ENCODE measurements at regions not wholly inside any gene's neighbourhood (a gene's known extent, or its start where the extent isn't known, plus 50 kb on each side); places are given as distances from the start of the nearest gene placed in this dataset.
"Not testable (repeated sequence)": the region's sequence is repeated elsewhere in the genome, so short reads cannot be mapped to it uniquely, and the experiment has no call there.

DNA sequence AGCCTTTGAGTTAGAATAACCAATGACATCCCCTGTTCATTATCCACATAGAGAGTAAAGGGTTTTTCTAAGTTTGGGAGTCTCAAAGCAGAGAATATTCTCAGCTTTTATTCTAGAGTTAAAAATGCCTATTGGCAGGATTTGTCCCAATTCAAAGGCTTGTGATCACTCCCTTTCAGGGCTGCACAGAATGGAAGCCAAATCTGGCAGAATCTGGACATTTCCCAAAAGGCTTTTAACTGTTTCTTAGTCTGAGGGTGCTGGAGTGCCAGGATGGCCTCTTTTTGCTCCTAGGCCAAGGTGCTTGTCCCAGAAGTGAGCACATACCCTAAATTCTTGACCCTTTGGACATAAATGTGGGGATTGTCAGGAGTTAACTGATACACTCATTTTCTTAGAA is 556.6 kb downstream of the DOK5 start:
- FAIRE-seq (no peak), DNase-seq (ENCODE audit: low spot score in 2 of 2) (no peak)

GRCh38 chr20:55014766-55015165 is 539.4 kb downstream of the DOK5 start:
- FAIRE-seq (no peak), DNase-seq (ENCODE audit: low spot score in 2 of 2) (no peak)

- DNase-seq (ENCODE audit: low spot score in 2 of 2) (no peak), FAIRE-seq (no peak)
Observed at GRCh38 chr20:55010761-55011160, 535.4 kb downstream of the DOK5 start.

DNA sequence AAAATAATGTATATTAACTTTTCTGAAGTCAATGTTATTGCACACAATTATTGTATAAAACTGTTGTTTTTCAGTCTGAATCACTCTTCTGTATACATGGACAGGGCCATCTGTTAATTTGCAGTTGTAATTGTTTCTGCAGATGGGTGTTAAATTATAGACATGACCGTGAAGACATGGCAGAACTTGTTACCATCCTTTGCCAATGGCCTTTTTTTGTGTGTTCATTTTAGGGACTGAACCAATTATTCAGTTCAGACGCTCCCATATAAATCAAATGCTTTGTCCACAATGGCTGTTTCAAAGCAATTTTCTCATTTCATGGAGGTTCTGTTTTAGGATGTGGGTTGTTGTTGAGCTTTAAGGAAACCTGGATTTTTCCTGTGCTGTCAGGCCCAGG is 533.7 kb downstream of the DOK5 start:
- no peak for FAIRE-seq
- no peak for DNase-seq (ENCODE audit: low spot score in 2 of 2)

- no peak for DNase-seq (ENCODE audit: low spot score in 2 of 2)
Observed at GRCh38 chr20:55004044-55004443, 528.7 kb downstream of the DOK5 start.

DNA sequence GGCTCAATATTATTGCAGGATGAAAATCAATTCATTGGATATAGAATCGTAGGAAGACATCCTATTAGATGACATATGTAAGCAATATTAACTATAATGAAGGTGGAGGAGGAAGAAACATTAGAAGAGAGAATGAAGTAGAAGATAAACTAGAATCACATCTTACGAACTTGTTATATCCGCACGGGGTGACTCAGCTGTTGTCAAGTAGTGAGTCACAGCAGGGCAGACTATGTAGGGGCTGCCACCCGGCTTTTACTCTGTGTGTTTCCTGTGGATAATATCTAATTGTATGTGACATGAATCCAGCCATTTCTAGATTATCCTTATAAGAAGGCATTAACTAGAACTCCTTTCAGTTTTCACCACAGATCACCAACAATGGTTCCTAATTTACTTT is 520.2 kb downstream of the DOK5 start:
- FAIRE-seq = no peak
- no peak for DNase-seq (ENCODE audit: low spot score in 2 of 2)

More at GRCh38 chr20:55004044-55004443, 528.7 kb downstream of the DOK5 start:
- no peak for FAIRE-seq

DNA sequence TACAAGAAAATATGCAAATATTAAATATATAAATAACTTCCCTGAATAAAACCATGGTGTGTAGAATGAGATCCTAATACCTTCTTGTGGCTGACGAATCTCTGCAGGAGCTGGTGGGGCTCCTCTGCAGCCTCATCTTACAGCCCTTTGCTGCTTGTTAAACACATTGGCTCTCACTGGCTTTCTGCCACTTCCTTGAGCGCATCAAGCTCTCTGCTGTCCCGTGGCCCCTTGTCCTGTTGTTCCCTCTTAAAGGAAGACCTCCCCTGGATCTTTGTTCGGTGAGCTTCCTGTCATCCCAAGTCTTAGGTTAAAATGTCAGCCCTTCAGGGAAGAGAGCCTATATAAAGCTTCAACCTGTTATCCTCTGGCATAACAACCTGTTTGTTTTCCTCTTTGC is 519.6 kb downstream of the DOK5 start:
- FAIRE-seq (no peak), DNase-seq (ENCODE audit: low spot score in 2 of 2) (no peak)

GRCh38 chr20:54985091-54985490 is 509.7 kb downstream of the DOK5 start:
- FAIRE-seq (no peak), DNase-seq (ENCODE audit: low spot score in 2 of 2) (no peak)

GRCh38 chr20:54984104-54984448 is 508.7 kb downstream of the DOK5 start:
- no peak for DNase-seq (ENCODE audit: low spot score in 2 of 2)
- FAIRE-seq = no peak

DNA sequence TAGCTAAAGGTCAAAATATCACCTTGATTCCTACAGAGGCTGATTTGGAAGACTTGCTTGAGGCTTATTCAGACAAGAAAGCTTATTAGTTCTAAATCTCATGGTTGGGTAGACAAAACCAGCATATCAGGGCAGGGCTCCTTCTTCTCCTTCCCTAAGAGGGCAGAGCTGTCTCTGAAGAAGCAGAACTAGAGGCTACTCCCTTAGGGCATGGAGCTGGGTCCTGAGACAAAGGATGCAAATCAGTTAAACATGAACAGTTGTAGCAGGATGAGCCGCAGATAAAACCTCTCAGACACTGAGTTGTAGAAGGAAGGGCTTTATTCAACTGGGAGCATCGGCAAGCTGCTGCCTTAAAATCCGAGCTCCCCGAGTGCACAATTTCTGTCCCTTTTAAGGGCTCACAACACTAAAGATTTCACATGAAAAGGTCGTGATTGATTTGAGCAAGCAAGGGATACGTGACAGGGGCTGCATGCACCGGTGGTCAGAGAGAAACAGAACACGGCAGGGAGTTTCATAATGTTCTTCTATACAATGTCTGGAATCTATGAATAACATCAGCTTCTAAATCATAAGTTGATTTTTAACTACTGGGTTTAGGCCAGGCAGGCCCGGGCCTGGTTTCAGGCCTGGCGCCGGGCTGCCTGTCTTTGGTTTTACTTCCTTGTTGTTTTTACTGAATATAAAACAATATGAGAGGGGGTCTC is 508.2 kb downstream of the DOK5 start:
- not testable (repeated sequence) for DNase-seq (ENCODE audit: low spot score in 2 of 2); FAIRE-seq

- no peak for FAIRE-seq
- no peak for DNase-seq (ENCODE audit: low spot score in 2 of 2)
Observed at GRCh38 chr20:54981175-54981574, 505.8 kb downstream of the DOK5 start.

- FAIRE-seq = no peak
Observed at GRCh38 chr20:54980103-54980960, 504.9 kb downstream of the DOK5 start.

DNA sequence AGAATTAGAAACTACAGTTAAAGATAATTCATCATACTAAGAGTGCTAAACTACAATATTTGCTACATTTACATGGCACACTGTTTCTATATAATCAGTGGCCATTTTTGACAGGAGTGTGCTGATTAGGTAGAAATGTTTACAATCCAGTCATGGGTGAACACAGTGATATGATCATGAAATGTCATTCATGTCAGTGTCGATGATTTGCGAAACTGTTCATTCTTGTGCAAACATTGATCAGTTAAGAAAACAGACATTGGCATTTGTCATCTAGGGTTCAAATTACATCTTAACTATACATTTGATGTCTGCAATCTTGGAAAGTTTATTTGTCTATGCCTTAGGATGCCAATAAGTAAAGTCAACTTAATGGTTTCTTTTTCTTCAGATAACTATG is 474.9 kb downstream of the DOK5 start:
- no peak for DNase-seq (ENCODE audit: low spot score in 2 of 2)
- FAIRE-seq = no peak

More at GRCh38 chr20:54980103-54980960, 504.9 kb downstream of the DOK5 start:
- peak in 1 of 2 donors; percentile 10 for DNase-seq (ENCODE audit: low spot score in 2 of 2)

DNA sequence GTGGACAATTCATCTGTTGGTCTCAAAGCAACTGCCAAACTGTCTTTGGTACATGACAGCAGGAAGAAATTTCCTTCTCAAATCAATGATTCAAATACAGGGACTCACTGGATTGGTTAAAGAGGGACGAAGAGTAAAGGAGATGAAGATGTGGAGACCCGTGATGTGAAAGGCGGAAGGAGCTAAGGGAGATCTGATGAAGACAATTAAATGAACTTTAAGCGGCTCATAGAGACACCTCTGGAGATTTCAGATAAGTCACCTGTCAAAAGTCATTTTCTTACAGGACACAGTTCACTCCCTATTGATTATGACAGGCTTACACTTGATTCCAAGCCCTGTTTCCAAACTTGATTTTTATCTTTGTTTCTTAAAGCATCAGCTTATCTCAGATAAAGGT is 466.3 kb downstream of the DOK5 start:
- DNase-seq (ENCODE audit: low spot score in 2 of 2) = no peak
- no peak for FAIRE-seq

GRCh38 chr20:54940522-54940921 is 465.1 kb downstream of the DOK5 start:
- FAIRE-seq = no peak
- no peak for DNase-seq (ENCODE audit: low spot score in 2 of 2)

- no peak for FAIRE-seq
- no peak for DNase-seq (ENCODE audit: low spot score in 2 of 2)
Observed at GRCh38 chr20:54938707-54939106, 463.3 kb downstream of the DOK5 start.

- DNase-seq (ENCODE audit: low spot score in 2 of 2) = no peak
- no peak for FAIRE-seq
Observed at GRCh38 chr20:54933212-54933904, 458.0 kb downstream of the DOK5 start.

- FAIRE-seq (no peak), DNase-seq (ENCODE audit: low spot score in 2 of 2) (no peak)
Observed at GRCh38 chr20:54929191-54929590, 453.8 kb downstream of the DOK5 start.

- no peak for FAIRE-seq
Observed at GRCh38 chr20:54928564-54928963, 453.2 kb downstream of the DOK5 start.

DNA sequence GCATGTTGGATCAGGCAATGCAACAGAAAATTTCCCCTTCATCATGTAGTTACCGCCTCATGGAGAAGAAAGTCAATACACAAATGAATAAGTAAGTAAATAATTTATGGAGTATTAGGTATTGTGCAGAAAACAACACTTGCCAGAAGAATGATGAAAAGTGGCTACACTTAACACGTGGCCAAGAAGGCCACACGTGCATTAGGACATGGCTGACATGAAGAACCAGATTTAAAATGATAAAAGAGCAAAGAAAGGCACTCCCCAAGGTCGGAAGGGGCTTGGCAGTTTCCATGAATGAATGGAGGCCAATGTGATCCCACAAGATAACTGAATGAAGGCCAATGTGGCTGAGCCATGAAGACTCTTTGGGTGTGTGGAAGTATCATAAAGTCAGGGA is 447.2 kb downstream of the DOK5 start:
- FAIRE-seq = no peak
- no peak for DNase-seq (ENCODE audit: low spot score in 2 of 2)

More at GRCh38 chr20:54928564-54928963, 453.2 kb downstream of the DOK5 start:
- DNase-seq (ENCODE audit: low spot score in 2 of 2) = no peak

DNA sequence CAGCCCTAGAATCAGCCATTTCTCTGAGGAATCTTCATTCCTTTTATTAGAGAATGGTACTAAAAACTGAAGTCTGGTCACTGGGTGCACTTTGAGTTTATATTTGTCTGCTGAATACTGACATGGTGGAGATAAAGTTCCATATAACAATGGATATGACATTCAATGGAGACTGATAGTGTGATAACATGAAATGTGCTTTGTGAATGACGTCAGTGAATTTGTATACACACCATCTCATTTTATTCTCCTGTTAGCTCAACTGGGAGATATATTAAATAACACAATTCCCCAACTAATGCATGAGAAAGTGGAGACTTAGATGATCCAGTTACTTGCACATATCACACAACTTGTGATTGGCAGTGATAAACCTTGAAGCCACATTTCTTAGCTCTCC is 446.7 kb downstream of the DOK5 start:
- FAIRE-seq (no peak), DNase-seq (ENCODE audit: low spot score in 2 of 2) (no peak)

Data from frontal cortex (tissue), 3 donors.